ENCODE measurements at regions not wholly inside any gene's neighbourhood (a gene's known extent, or its start where the extent isn't known, plus 50 kb on each side); places are given as distances from the start of the nearest gene placed in this dataset.

DNA sequence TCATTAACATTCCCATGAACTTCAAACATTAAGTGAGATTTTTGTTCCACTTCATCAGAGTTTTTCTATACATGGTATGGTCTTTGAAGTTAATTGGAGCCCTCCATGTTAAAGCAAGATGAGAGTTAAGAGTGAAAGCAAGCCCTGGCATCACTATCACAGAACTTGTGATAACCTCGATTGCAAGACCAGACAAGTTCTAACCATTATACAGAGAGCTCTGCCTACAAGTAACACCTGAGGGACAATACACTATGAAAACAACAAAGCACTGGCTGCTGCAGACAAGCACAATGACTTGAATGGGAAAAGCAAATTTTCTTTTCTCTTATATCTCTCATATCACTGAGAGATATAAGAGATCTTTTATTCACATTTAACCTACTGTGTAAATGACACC lies 126.6 kb upstream of the GYPA start (continued):
- TF ChIP-seq, protein P1, sequence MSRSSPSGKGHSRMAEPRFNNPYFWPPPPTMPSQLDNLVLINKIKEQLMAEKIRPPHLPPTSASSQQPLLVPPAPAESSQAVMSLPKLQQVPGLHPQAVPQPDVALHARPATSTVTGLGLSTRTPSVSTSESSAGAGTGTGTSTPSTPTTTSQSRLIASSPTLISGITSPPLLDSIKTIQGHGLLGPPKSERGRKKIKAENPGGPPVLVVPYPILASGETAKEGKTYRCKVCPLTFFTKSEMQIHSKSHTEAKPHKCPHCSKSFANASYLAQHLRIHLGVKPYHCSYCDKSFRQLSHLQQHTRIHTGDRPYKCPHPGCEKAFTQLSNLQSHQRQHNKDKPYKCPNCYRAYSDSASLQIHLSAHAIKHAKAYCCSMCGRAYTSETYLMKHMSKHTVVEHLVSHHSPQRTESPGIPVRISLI (CRISPR knock-in tag; IDR thresholded peaks at IDR 0.05; ENCODE audit: borderline replicate concordance): no peak
- no peak for TF ChIP-seq DNMT1 (CRISPR knock-in tag; IDR thresholded peaks at IDR 0.05)
- TF ChIP-seq CHCHD3 (CRISPR knock-in tag; IDR thresholded peaks at IDR 0.05): no peak

GRCh38 chr4:144280688-144281087 lies 140.2 kb upstream of the GYPA start:
- no peaks in the 10 kb centered on the region for H3K36me3 ChIP-seq (replicated peaks in 1 of 2; ENCODE audit: control insufficient read depth in 1 of 2, insufficient read depth in 2 of 2, low read length in 2 of 2)
- no peak overlapping the region for H3K27ac ChIP-seq (ENCODE audit: extremely low read length, insufficient read depth, low read length)
- H3K4me1 ChIP-seq (ENCODE audit: insufficient read depth, low read length): no peaks in the 10 kb centered on the region
- no peak overlapping the region for H3K4me3 ChIP-seq (replicated peaks in 1 of 3; ENCODE audit: insufficient read depth in 1 of 3, low read depth in 2 of 3, low read length in 3 of 3)
- H3K9ac ChIP-seq (ENCODE audit: insufficient read depth, low read depth, low read length): no peak overlapping the region
- no peaks in the 10 kb centered on the region for H3K9me3 ChIP-seq (ENCODE audit: low read length)
- H2AFZ ChIP-seq (ENCODE audit: low read length): no peak overlapping the region
- no peaks in the 10 kb centered on the region for H3K27me3 ChIP-seq (ENCODE audit: control insufficient read depth in 1 of 2, insufficient read depth in 2 of 2, low read length in 2 of 2)
- H3K4me2 ChIP-seq (ENCODE audit: low read depth, low read length): no peak overlapping the region
- ChIA-PET CTCF (ENCODE audit: low intra/inter-chr PET ratio, low total read pairs) (no interaction called here), POLR2A (no interaction called here)
- intact Hi-C loops (cut with micrococcal nuclease; ENCODE audit: unreplicated experiment) (no loop called here), in situ Hi-C loops (cut with HindIII; ENCODE audit: extremely low pct_ligation_motif_present, low pct_unique_long_range_greater_than_20kb) (no loop called here)
- no peak for TF ChIP-seq HDAC1 (CRISPR knock-in tag; IDR thresholded peaks at IDR 0.05)
- no peak for TF ChIP-seq PITX1 (CRISPR knock-in tag; IDR thresholded peaks at IDR 0.05)
- TF ChIP-seq TSC22D2 (CRISPR knock-in tag; IDR thresholded peaks at IDR 0.05; ENCODE audit: borderline replicate concordance): no peak
- no peak for TF ChIP-seq HMGXB4 (CRISPR knock-in tag; IDR thresholded peaks at IDR 0.05; ENCODE audit: borderline replicate concordance in 1 of 2, low read depth in 1 of 2)
- TF ChIP-seq DNMT1 (CRISPR knock-in tag; IDR thresholded peaks at IDR 0.05): no peak
- TF ChIP-seq ISL2 (CRISPR knock-in tag; IDR thresholded peaks at IDR 0.05): no peak
- no peak for TF ChIP-seq KLF13 (CRISPR knock-in tag; IDR thresholded peaks at IDR 0.05)
- TF ChIP-seq SOX13 (IDR thresholded peaks at IDR 0.05): no peak
- no peak for TF ChIP-seq SOX13 (CRISPR knock-in tag; conservative IDR thresholded peaks at IDR 0.05 in 1 of 2, IDR thresholded peaks at IDR 0.05 in 1 of 2)
- no peak for TF ChIP-seq CERS6 (CRISPR knock-in tag; IDR thresholded peaks at IDR 0.05)
- TF ChIP-seq FOXA3 (CRISPR knock-in tag; IDR thresholded peaks at IDR 0.05): no peak
- no peak for TF ChIP-seq PRMT3 (CRISPR knock-in tag; IDR thresholded peaks at IDR 0.05; ENCODE audit: borderline replicate concordance, low read depth)
- no peak for TF ChIP-seq SMYD3 (CRISPR knock-in tag; IDR thresholded peaks at IDR 0.05)
- TF ChIP-seq HNRNPK (IDR thresholded peaks at IDR 0.05; ENCODE audit: low read depth, low read length, poor library complexity, severe bottlenecking): no peak
- TF ChIP-seq NFE2L1 (CRISPR knock-in tag; IDR thresholded peaks at IDR 0.05; ENCODE audit: borderline replicate concordance): no peak
- no peak for TF ChIP-seq ATM (IDR thresholded peaks at IDR 0.05; ENCODE audit: borderline replicate concordance)
- no peak for TF ChIP-seq RBM39 (IDR thresholded peaks at IDR 0.05; ENCODE audit: low read depth, low read length, poor library complexity, severe bottlenecking)
- no peak for DNase-seq (ENCODE audit: low spot score)
- no peaks in the 10 kb centered on the region for H4K20me1 ChIP-seq (ENCODE audit: insufficient read depth, low read length)
- FAIRE-seq: no peak
- no peak for ATAC-seq
- BruUV-seq (replicated peaks): no TSS peak
- H3K79me2 ChIP-seq (ENCODE audit: insufficient read depth, low read length): no peaks in the 10 kb centered on the region
